ENCODE measurements at regions not wholly inside any gene's neighbourhood (a gene's known extent, or its start where the extent isn't known, plus 50 kb on each side); places are given as distances from the start of the nearest gene placed in this dataset.

DNA sequence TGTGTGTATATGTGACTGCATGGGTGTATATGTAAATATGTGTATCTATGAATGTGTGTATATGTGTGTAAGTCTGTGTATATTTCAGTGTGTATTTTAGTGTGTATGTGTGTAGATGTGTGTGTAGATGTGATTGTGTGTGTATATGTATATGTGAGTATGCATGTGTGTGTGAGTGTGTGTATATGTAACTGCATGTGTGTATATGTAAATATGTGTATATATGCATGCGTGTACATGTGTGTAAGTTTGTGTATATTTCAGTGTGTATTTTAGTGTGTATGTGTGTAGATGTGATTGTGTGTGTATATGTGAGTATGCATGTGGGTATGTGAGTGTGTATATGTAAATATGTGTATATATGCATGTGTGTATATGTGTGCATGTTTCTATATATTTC, 169.9 kb downstream of the MN1 start:
- Histone ChIP-seq H3K27me3 (no peaks in the 10 kb centered on the region), H3K4me1 (ENCODE audit: low read depth) (peaks cover 19% of the 10 kb centered on the region), H3K9me3 (ENCODE audit: low read depth) (no peaks in the 10 kb centered on the region), H3K27ac (no peak overlapping the region), H3K36me3 (no peaks in the 10 kb centered on the region), H3K4me3 (no peak overlapping the region)
- TF ChIP-seq, protein P1, sequence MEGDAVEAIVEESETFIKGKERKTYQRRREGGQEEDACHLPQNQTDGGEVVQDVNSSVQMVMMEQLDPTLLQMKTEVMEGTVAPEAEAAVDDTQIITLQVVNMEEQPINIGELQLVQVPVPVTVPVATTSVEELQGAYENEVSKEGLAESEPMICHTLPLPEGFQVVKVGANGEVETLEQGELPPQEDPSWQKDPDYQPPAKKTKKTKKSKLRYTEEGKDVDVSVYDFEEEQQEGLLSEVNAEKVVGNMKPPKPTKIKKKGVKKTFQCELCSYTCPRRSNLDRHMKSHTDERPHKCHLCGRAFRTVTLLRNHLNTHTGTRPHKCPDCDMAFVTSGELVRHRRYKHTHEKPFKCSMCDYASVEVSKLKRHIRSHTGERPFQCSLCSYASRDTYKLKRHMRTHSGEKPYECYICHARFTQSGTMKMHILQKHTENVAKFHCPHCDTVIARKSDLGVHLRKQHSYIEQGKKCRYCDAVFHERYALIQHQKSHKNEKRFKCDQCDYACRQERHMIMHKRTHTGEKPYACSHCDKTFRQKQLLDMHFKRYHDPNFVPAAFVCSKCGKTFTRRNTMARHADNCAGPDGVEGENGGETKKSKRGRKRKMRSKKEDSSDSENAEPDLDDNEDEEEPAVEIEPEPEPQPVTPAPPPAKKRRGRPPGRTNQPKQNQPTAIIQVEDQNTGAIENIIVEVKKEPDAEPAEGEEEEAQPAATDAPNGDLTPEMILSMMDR (IDR thresholded peaks at IDR 0.05; ENCODE audit: low read depth, low read length) = no peak
- no peak for DNase-seq (ENCODE audit: low read depth in 1 of 2, low spot score in 1 of 2)

- Histone ChIP-seq H3K36me3 (no peaks in the 10 kb centered on the region), H3K27ac (no peak overlapping the region), H3K9me3 (ENCODE audit: low read depth) (no peaks in the 10 kb centered on the region), H3K4me1 (ENCODE audit: low read depth) (peaks cover 30% of the 10 kb centered on the region), H3K27me3 (no peaks in the 10 kb centered on the region), H3K4me3 (no peak overlapping the region)
- DNase-seq (ENCODE audit: low read depth in 1 of 2, low spot score in 1 of 2) = peak in 1 of 2 donors; percentile 96
- TF ChIP-seq, protein P1 (IDR thresholded peaks at IDR 0.05; ENCODE audit: low read depth, low read length) = no peak
These were observed 168.9 kb downstream of the MN1 start for GRCh38 chr22:27632451-27633295.

DNA sequence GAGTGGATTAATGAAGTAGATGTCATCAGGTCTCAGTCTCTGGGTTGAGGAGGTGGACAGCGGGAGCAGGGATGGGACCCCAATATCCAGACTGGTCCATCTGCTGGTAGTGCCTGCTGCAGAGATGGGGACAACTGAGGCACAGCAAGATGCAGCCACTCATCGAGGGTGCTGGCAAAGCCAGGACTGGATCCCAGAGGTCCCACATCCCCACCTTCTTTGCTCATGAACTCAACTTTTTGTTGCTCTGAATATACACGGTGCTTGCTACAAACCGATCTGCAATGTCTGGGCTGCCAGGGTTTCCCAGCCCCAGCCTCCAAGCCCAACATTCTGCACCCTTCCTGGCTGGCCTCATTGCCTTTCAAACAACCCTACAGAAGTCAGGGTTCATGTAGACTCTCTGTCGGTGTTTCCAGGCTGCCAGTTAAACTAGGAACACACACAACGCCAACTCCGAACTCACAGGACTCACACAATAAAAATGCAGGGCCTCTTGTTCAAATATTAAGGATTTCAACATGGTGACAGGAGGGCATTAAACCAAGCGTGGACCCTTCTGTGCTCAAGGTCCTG, 168.2 kb downstream of the MN1 start:
- TF ChIP-seq, protein P1 (IDR thresholded peaks at IDR 0.05; ENCODE audit: low read depth, low read length) = no peak
- Histone ChIP-seq H3K27me3 (no peaks in the 10 kb centered on the region), H3K4me3 (no peak overlapping the region), H3K9me3 (ENCODE audit: low read depth) (no peaks in the 10 kb centered on the region), H3K36me3 (no peaks in the 10 kb centered on the region), H3K27ac (peak overlapping the region; percentile 17), H3K4me1 (ENCODE audit: low read depth) (peaks cover 31% of the 10 kb centered on the region)
- no peak for DNase-seq (ENCODE audit: low read depth in 1 of 2, low spot score in 1 of 2)

GRCh38 chr22:27634043-27634740, 167.4 kb downstream of the MN1 start:
- DNase-seq (ENCODE audit: low read depth in 1 of 2, low spot score in 1 of 2) = no peak
- no peaks in the 10 kb centered on the region for H3K27me3 ChIP-seq
- H3K4me1 ChIP-seq (ENCODE audit: low read depth) = peaks cover 31% of the 10 kb centered on the region

DNA sequence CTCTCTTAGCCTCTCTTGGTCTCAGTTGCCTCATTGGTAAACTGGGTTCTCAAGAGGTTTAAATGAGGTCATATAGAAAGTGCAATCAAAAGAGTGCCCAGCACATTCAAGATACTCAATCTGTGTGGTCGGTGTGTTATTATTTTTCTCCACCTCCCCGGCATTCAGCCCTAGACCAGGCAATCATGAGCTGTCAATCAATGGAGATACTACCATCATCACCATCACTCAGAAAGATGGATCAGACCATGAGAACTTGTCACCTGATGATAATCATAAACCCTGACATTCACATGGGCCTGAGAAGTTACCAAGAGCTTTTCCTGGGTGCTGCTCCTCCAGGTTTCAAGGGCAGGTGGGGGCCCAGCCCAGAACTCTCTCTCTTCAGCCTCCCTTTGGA, 166.1 kb downstream of the MN1 start:
- peaks cover 31% of the 10 kb centered on the region for H3K4me1 ChIP-seq (ENCODE audit: low read depth)
- H3K4me3 ChIP-seq = no peak overlapping the region
- H3K36me3 ChIP-seq = no peaks in the 10 kb centered on the region
- TF ChIP-seq, protein P1 (IDR thresholded peaks at IDR 0.05; ENCODE audit: low read depth, low read length) = no peak
- no peaks in the 10 kb centered on the region for H3K9me3 ChIP-seq (ENCODE audit: low read depth)
- no peaks in the 10 kb centered on the region for H3K27me3 ChIP-seq
- H3K27ac ChIP-seq = no peak overlapping the region
- no peak for DNase-seq (ENCODE audit: low read depth in 1 of 2, low spot score in 1 of 2)

More at GRCh38 chr22:27634043-27634740, 167.4 kb downstream of the MN1 start:
- TF ChIP-seq, protein P1 (IDR thresholded peaks at IDR 0.05; ENCODE audit: low read depth, low read length) = no peak
- H3K36me3 ChIP-seq = no peaks in the 10 kb centered on the region
- H3K9me3 ChIP-seq (ENCODE audit: low read depth) = no peaks in the 10 kb centered on the region
- H3K4me3 ChIP-seq = no peak overlapping the region
- no peak overlapping the region for H3K27ac ChIP-seq

Measured in cardiac muscle cell (in vitro differentiated cells and primary cell).